H9 (cell line): ENCODE measurements at regions not wholly inside any gene's neighbourhood (a gene's known extent, or its start where the extent isn't known, plus 50 kb on each side); places are given as distances from the start of the nearest gene placed in this dataset.

Experiments
- DNase-seq: peaks from one replicate; pipeline ENCODE4 v3.0.0-alpha.2; 2017
- H2AFZ ChIP-seq: one replicate; pipeline ENCODE4 v1.6.1; 2013; ENCODE audit warnings: mild to moderate bottlenecking, low read length, control low read depth, moderate library complexity
- H2AK5ac ChIP-seq: 2 replicates; pipeline ENCODE4 v1.6.1; 2013; ENCODE audit warnings: low read length, control low read depth, mixed read lengths; ENCODE audit not compliant: insufficient read length
- H2BK120ac ChIP-seq: one replicate; pipeline ENCODE4 v1.6.1; 2013; ENCODE audit warnings: low read depth, mild to moderate bottlenecking, low read length, control low read depth, inconsistent platforms; ENCODE audit not compliant: poor library complexity, severe bottlenecking
- H2BK12ac ChIP-seq: 2 replicates; pipeline ENCODE4 v1.6.1; 2013; ENCODE audit warnings: low read length, control low read depth, mixed read lengths, low read depth; ENCODE audit not compliant: insufficient read length
- H2BK15ac ChIP-seq: 2 replicates; pipeline ENCODE4 v1.6.1; 2013; ENCODE audit warnings: low read depth, low read length, control low read depth
- H2BK20ac ChIP-seq: one replicate; pipeline ENCODE4 v1.6.1; 2013; ENCODE audit warnings: low read depth, mild to moderate bottlenecking, low read length, control low read depth, inconsistent platforms; ENCODE audit not compliant: poor library complexity, severe bottlenecking
- H2BK5ac ChIP-seq: 2 replicates; pipeline ENCODE4 v1.6.1; 2013; ENCODE audit warnings: low read length, control low read depth, mixed read lengths; ENCODE audit not compliant: insufficient read length
- H3K14ac ChIP-seq: 2 replicates; pipeline ENCODE4 v1.6.1; 2013; ENCODE audit warnings: low read length, control low read depth; ENCODE audit not compliant: insufficient read depth
- H3K18ac ChIP-seq: 2 replicates; pipeline ENCODE4 v1.6.1; 2013; ENCODE audit warnings: low read depth, mild to moderate bottlenecking, mixed read lengths, low read length, control low read depth; ENCODE audit not compliant: insufficient read length
- H3K23ac ChIP-seq: 2 replicates; pipeline ENCODE4 v1.6.1; 2013; ENCODE audit warnings: low read length, control low read depth, mixed read lengths, low read depth; ENCODE audit not compliant: insufficient read length
- H3K23me2 ChIP-seq: 2 replicates; pipeline ENCODE4 v1.6.1; 2013; ENCODE audit warnings: low read depth, mild to moderate bottlenecking, mixed read lengths, low read length, control low read depth; ENCODE audit not compliant: insufficient read length, poor library complexity, severe bottlenecking
- H3K27ac ChIP-seq: 2 replicates; pipeline ENCODE4 v1.5.1; 2013; ENCODE audit warnings: low read length, control low read depth, mixed read lengths, low read depth; ENCODE audit not compliant: insufficient read length
- H3K27me3 ChIP-seq: 2 replicates; pipeline ENCODE4 v1.6.1; 2013; ENCODE audit warnings: low read length, control low read depth, inconsistent platforms; ENCODE audit not compliant: insufficient read depth
- H3K4ac ChIP-seq: 2 replicates; pipeline ENCODE4 v1.6.1; 2013; ENCODE audit warnings: low read depth, mild to moderate bottlenecking, control low read depth, inconsistent platforms, low read length, moderate library complexity
- H3K4me1 ChIP-seq: 2 replicates; pipeline ENCODE4 v1.6.1; 2013; ENCODE audit warnings: low read length, control low read depth, inconsistent platforms; ENCODE audit not compliant: insufficient read depth
- H3K4me2 ChIP-seq: 2 replicates; pipeline ENCODE4 v1.6.1; 2013; ENCODE audit warnings: low read length, control low read depth, mixed read lengths; ENCODE audit not compliant: insufficient read length, insufficient read depth
- H3K56ac ChIP-seq: 2 replicates; pipeline ENCODE4 v1.6.1; 2013; ENCODE audit warnings: low read depth, mild to moderate bottlenecking, mixed read lengths, low read length, control low read depth; ENCODE audit not compliant: insufficient read length
- H3K79me1 ChIP-seq: 2 replicates; pipeline ENCODE4 v1.6.1; 2013; ENCODE audit warnings: low read depth, mild to moderate bottlenecking, moderate library complexity, low read length, control low read depth, inconsistent platforms; ENCODE audit not compliant: insufficient read depth, poor library complexity, severe bottlenecking
- H3K79me2 ChIP-seq: 2 replicates; pipeline ENCODE4 v1.6.1; 2013; ENCODE audit warnings: low read length, control low read depth, inconsistent platforms; ENCODE audit not compliant: insufficient read depth
- H3K9ac ChIP-seq: 2 replicates; pipeline ENCODE4 v1.6.1; 2013; ENCODE audit warnings: low read length, control low read depth, mixed read lengths; ENCODE audit not compliant: insufficient read length; ENCODE audit errors: extremely low read depth
- H3K9me3 ChIP-seq: one replicate; pipeline ENCODE4 v1.6.1; 2013; ENCODE audit warnings: low read depth, low read length, inconsistent platforms; ENCODE audit not compliant: control insufficient read depth
- H3T11ph ChIP-seq: one replicate; pipeline ENCODE4 v1.6.1; 2013; ENCODE audit warnings: mild to moderate bottlenecking, low read length, control low read depth, inconsistent platforms
- H4K20me1 ChIP-seq: one replicate; pipeline ENCODE4 v1.6.1; 2013; ENCODE audit not compliant: control insufficient read depth, insufficient read length, insufficient read depth
- H4K5ac ChIP-seq: 2 replicates; pipeline ENCODE4 v1.6.1; 2013; ENCODE audit warnings: low read depth, mild to moderate bottlenecking, mixed read lengths, low read length, control low read depth; ENCODE audit not compliant: insufficient read length
- H4K8ac ChIP-seq: replicated peaks from 2 replicates; pipeline ENCODE4 v1.6.1; 2013; ENCODE audit warnings: low read length, control low read depth, mixed read lengths, low read depth; ENCODE audit not compliant: insufficient read length
- H4K91ac ChIP-seq: 2 replicates; pipeline ENCODE4 v1.6.1; 2013; ENCODE audit warnings: low read depth, mild to moderate bottlenecking, moderate library complexity, mixed read lengths, low read length, control low read depth; ENCODE audit not compliant: insufficient read length
- H3K27ac Mint-ChIP-seq, 3 experiments: 2 replicates in 2 of 3; 3 replicates in 1 of 3; pipeline ENCODE4 v1.8.0; 2020 to 2021; ENCODE audit warnings: mixed read lengths in 3 of 3, mild to moderate bottlenecking in 1 of 3, moderate library complexity in 1 of 3
- H3K27me3 Mint-ChIP-seq: 2 replicates; pipeline ENCODE4 v1.8.0; 2021; ENCODE audit warnings: low read depth, mild to moderate bottlenecking, moderate library complexity, mixed read lengths
- H3K36me3 Mint-ChIP-seq, 3 experiments: 2 replicates in 2 of 3; 3 replicates in 1 of 3; pipeline ENCODE4 v1.8.0; 2020 to 2021; ENCODE audit warnings: low read depth in 3 of 3, mixed read lengths in 3 of 3; ENCODE audit not compliant: insufficient read depth in 1 of 3
- H3K4me1 Mint-ChIP-seq, 2 experiments: 2 replicates each; pipeline ENCODE4 v1.8.0; 2020; ENCODE audit warnings: mixed read lengths in 2 of 2
- H3K4me3 Mint-ChIP-seq, 2 experiments: 2 replicates in 1 of 2; 3 replicates in 1 of 2; pipeline ENCODE4 v1.8.0; 2020 to 2021; ENCODE audit warnings: mild to moderate bottlenecking in 2 of 2, mixed read lengths in 2 of 2, moderate library complexity in 1 of 2
- H3K9me3 Mint-ChIP-seq, 2 experiments: 2 replicates in 1 of 2; 3 replicates in 1 of 2; pipeline ENCODE4 v1.8.0; 2020; ENCODE audit warnings: mild to moderate bottlenecking in 2 of 2, mixed read lengths in 2 of 2, moderate library complexity in 1 of 2
- WGBS: extraction: QIAGEN DNeasy Blood & Tissue Kit; methylation state at CpG from one replicate; pipeline ENCODE4 v1.1.7; 2013; ENCODE audit warnings: missing lambda C conversion rate, low lambda C conversion rate, mixed read lengths; ENCODE audit not compliant: insufficient read length; ENCODE audit errors: extremely low coverage; 5-methylcytosine and 5-hydroxymethylcytosine counted together
- TF ChIP-seq, protein P1 (sequence below): fragments of 200-600 bp; sonication (generic); conservative IDR thresholded peaks from 3 replicates; pipeline ENCODE4 v1.8.0; 2021; ENCODE audit warnings: antibody characterized with exemption, mild to moderate bottlenecking

DNA sequence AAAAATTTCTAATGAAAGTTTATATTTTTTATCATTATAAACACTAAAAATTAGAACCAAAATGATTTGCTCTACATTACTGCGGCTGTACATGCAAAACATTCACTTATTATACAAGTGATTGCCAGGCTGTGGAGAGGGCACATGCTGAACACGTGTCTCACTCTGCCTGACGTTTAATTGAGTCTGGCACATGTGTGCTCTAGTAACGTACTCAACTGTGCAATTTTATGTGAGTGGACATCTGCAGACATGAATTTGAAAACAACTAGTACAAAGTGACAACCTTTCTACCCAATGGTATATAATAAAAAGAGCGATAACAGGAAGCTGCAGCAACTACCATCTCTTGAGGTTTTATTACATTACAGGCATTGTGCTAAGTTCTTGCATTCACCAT, 341.4 kb downstream of the KLF12 start:
- no peak overlapping the region for H3K27ac ChIP-seq

More for the DNA sequence above, 341.4 kb downstream of the KLF12 start:
- no peak overlapping the region for H3K23ac ChIP-seq
- H3K18ac ChIP-seq: no peak overlapping the region
- TF ChIP-seq, protein P1, sequence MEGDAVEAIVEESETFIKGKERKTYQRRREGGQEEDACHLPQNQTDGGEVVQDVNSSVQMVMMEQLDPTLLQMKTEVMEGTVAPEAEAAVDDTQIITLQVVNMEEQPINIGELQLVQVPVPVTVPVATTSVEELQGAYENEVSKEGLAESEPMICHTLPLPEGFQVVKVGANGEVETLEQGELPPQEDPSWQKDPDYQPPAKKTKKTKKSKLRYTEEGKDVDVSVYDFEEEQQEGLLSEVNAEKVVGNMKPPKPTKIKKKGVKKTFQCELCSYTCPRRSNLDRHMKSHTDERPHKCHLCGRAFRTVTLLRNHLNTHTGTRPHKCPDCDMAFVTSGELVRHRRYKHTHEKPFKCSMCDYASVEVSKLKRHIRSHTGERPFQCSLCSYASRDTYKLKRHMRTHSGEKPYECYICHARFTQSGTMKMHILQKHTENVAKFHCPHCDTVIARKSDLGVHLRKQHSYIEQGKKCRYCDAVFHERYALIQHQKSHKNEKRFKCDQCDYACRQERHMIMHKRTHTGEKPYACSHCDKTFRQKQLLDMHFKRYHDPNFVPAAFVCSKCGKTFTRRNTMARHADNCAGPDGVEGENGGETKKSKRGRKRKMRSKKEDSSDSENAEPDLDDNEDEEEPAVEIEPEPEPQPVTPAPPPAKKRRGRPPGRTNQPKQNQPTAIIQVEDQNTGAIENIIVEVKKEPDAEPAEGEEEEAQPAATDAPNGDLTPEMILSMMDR: no peak
- H4K91ac ChIP-seq: no peak overlapping the region
- no peak overlapping the region for H4K8ac ChIP-seq
- no peak overlapping the region for H3K4ac ChIP-seq
- H3K56ac ChIP-seq: no peak overlapping the region
- no peak for DNase-seq
- Mint-ChIP-seq H3K36me3 (no peaks in the 10 kb centered on the region), H3K4me1 (no peaks in the 10 kb centered on the region), H3K4me3 (no peak overlapping the region), H3K9me3 (no peaks in the 10 kb centered on the region; a peak in 1 of 5 replicates), H3K27me3 (no peaks in the 10 kb centered on the region), H3K27ac (no peak overlapping the region)
- H3K79me2 ChIP-seq: no peaks in the 10 kb centered on the region
- H3T11ph ChIP-seq: no peak overlapping the region
- no peak overlapping the region for H2BK120ac ChIP-seq
- no CpG with 5 or more reads among the region's 5 CpGs for WGBS
- H2BK15ac ChIP-seq: no peak overlapping the region
- no peak overlapping the region for H2BK20ac ChIP-seq
- H2AFZ ChIP-seq: no peak overlapping the region
- H2BK12ac ChIP-seq: no peak overlapping the region
- H3K4me2 ChIP-seq: no peak overlapping the region
- no peak overlapping the region for H4K5ac ChIP-seq
- no peak overlapping the region for H2BK5ac ChIP-seq
- no peaks in the 10 kb centered on the region for H3K4me1 ChIP-seq
- no peaks in the 10 kb centered on the region for H4K20me1 ChIP-seq
- H3K14ac ChIP-seq: no peak overlapping the region
- no peaks in the 10 kb centered on the region for H3K9me3 ChIP-seq
- no peaks in the 10 kb centered on the region for H3K79me1 ChIP-seq
- H3K27me3 ChIP-seq: no peaks in the 10 kb centered on the region; the same call in 1 of the 2 replicates
- H2AK5ac ChIP-seq: no peak overlapping the region
- H3K9ac ChIP-seq: no peak overlapping the region
- no peaks in the 10 kb centered on the region for H3K23me2 ChIP-seq
